ENCODE measurements at regions not wholly inside any gene's neighbourhood (a gene's known extent, or its start where the extent isn't known, plus 50 kb on each side); places are given as distances from the start of the nearest gene placed in this dataset.
A peak's percentile ranks its signal among the peaks of the same experiment; 100 is the strongest.

GRCh38 chr7:155188821-155189581 is 108.7 kb upstream of the INSIG1 start:
- no peak for DNase-seq (ENCODE audit: low spot score)
- Histone ChIP-seq H3K36me3 (no peaks in the 10 kb centered on the region), H3K27ac (no peak overlapping the region), H3K9me3 (peaks cover 12 to 22% of the 10 kb centered on the region in 2 donors), H3K4me3 (no peak overlapping the region), H3K4me1 (no peaks in the 10 kb centered on the region), H3K27me3 (no peaks in the 10 kb centered on the region)
- TF ChIP-seq, protein P1, sequence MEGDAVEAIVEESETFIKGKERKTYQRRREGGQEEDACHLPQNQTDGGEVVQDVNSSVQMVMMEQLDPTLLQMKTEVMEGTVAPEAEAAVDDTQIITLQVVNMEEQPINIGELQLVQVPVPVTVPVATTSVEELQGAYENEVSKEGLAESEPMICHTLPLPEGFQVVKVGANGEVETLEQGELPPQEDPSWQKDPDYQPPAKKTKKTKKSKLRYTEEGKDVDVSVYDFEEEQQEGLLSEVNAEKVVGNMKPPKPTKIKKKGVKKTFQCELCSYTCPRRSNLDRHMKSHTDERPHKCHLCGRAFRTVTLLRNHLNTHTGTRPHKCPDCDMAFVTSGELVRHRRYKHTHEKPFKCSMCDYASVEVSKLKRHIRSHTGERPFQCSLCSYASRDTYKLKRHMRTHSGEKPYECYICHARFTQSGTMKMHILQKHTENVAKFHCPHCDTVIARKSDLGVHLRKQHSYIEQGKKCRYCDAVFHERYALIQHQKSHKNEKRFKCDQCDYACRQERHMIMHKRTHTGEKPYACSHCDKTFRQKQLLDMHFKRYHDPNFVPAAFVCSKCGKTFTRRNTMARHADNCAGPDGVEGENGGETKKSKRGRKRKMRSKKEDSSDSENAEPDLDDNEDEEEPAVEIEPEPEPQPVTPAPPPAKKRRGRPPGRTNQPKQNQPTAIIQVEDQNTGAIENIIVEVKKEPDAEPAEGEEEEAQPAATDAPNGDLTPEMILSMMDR (IDR thresholded peaks at IDR 0.05), result no peak

DNA sequence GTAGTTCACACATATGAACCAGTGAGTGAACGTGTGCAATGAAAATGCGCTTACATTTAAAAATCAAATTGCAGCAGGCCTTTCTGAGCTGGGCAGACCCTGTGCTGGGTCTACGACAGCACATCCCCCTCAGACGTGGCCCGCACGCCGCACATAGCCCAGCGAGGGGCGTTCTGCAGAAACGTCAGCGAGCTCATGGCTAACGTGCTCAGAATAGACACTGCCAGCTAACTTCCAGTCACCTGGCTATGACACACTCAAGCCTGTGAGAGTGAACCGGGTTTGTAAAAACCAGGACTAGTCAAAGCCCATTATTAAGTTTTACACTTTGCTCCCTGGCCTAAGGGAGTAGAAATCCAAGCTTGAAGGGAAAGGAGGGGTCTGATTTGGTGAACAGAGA is 108.1 kb upstream of the INSIG1 start:
- TF ChIP-seq, protein P1 (IDR thresholded peaks at IDR 0.05), result no peak
- H3K36me3 ChIP-seq, result no peaks in the 10 kb centered on the region
- no peaks in the 10 kb centered on the region for H3K4me1 ChIP-seq
- no peaks in the 10 kb centered on the region for H3K27me3 ChIP-seq
- DNase-seq (ENCODE audit: low spot score), result no peak
- H3K4me3 ChIP-seq, result no peak overlapping the region
- H3K9me3 ChIP-seq, result peaks cover 12 to 17% of the 10 kb centered on the region in 2 donors
- no peak overlapping the region for H3K27ac ChIP-seq

DNA sequence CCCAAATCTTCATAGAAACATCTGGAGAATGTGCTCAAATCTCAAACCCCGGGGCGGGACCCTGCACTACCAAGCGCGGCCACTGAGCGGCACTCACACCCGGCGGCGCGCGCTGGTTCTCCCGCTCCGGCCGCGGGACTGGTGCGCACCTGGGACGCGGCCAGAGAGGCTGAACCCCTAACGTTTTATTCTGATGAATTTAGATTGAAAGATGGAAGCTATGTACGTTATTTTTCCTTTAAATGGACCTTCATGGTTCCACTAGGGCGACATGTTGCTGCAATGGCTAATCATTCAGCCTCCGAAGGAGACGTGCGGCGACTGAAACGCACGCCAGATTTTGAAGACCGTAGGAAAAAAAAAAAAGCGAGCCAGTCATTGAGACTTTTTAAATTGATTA is 107.0 kb upstream of the INSIG1 start:
- TF ChIP-seq, protein P1 (IDR thresholded peaks at IDR 0.05), result peak; percentile 96 to 98
- H3K4me3 ChIP-seq, result no peak overlapping the region
- H3K9me3 ChIP-seq, result peaks cover 2 to 9% of the 10 kb centered on the region in 2 donors
- no peaks in the 10 kb centered on the region for H3K27me3 ChIP-seq
- no peak for DNase-seq (ENCODE audit: low spot score)
- no peaks in the 10 kb centered on the region for H3K36me3 ChIP-seq
- no peaks in the 10 kb centered on the region for H3K4me1 ChIP-seq
- no peak overlapping the region for H3K27ac ChIP-seq

- Histone ChIP-seq H3K27ac (no peak overlapping the region), H3K36me3 (no peaks in the 10 kb centered on the region), H3K27me3 (no peaks in the 10 kb centered on the region), H3K9me3 (peaks cover 0 to 9% of the 10 kb centered on the region in 2 donors), H3K4me3 (no peak overlapping the region), H3K4me1 (no peaks in the 10 kb centered on the region)
- TF ChIP-seq, protein P1 (IDR thresholded peaks at IDR 0.05), result no peak
- no peak for DNase-seq (ENCODE audit: low spot score)
Measured at GRCh38 chr7:155191137-155191536, 106.5 kb upstream of the INSIG1 start.

GRCh38 chr7:155191901-155192478 is 105.7 kb upstream of the INSIG1 start:
- Histone ChIP-seq H3K27me3 (no peaks in the 10 kb centered on the region), H3K4me1 (no peaks in the 10 kb centered on the region)
- DNase-seq (ENCODE audit: low spot score), result no peak

More at GRCh38 chr7:155191901-155192478, 105.7 kb upstream of the INSIG1 start:
- no peak overlapping the region for H3K4me3 ChIP-seq
- no peaks in the 10 kb centered on the region for H3K36me3 ChIP-seq
- peaks cover 0 to 17% of the 10 kb centered on the region in 2 donors for H3K9me3 ChIP-seq
- H3K27ac ChIP-seq, result no peak overlapping the region
- TF ChIP-seq, protein P1 (IDR thresholded peaks at IDR 0.05), result no peak
